ENCODE measurements at regions not wholly inside any gene's neighbourhood (a gene's known extent, or its start where the extent isn't known, plus 50 kb on each side); places are given as distances from the start of the nearest gene placed in this dataset.
A peak's percentile ranks its signal among the peaks of the same experiment; 100 is the strongest.
"Not testable (repeated sequence)": the region's sequence is repeated elsewhere in the genome, so short reads cannot be mapped to it uniquely, and the experiment has no call there.

GRCh38 chr2:88913280-88913679, 221.8 kb downstream of the RPIA start:
- no peak overlapping the region for H3K4me3 ChIP-seq (replicated peaks; ENCODE audit: low read depth, low read length)
- TF ChIP-seq CTCF (IDR thresholded peaks at IDR 0.05; ENCODE audit: low read length, missing control alignments), result no peak
- DNase-seq (ENCODE audit: low read depth), result no peak

DNA sequence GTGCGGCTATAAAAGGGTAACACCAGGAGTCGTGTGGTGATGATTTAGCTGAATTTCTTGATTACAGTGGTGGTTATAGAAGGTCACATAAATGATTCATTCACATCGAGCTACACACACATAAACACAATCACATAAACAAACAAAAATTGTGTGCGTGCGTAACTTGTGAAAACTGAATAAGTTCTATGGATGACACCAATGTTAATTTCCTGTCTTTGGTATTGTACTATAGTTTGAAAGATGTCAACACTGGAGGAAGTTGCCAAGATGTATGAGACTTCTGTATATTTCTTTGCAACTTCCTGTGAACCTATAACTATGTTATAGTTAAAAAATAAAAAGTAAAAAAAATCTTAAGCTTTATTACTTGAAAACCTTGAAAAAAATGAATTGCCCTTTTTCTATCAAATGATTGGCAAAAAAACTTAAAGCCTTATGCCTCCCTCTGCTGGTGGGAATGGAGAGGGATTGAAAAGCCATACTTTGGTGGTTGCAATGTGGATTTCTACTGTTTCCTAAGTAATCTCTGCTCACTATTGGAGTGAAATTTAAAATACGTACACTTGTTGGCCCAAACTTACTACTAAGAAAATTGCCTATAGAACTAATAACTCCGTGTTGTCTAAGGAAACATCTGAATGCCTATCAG, 227.7 kb downstream of the RPIA start:
- peak; percentile 56 for DNase-seq (ENCODE audit: low read depth)
- H3K4me3 ChIP-seq (replicated peaks; ENCODE audit: low read depth, low read length), result no peak overlapping the region
- TF ChIP-seq CTCF (IDR thresholded peaks at IDR 0.05; ENCODE audit: low read length, missing control alignments), result peak; percentile 83

- DNase-seq (ENCODE audit: low read depth); H3K4me3 ChIP-seq (replicated peaks; ENCODE audit: low read depth, low read length): not testable (repeated sequence)
Measured at GRCh38 chr2:88920399-88920798, 228.9 kb downstream of the RPIA start.

GRCh38 chr2:88924533-88924932, 233.1 kb downstream of the RPIA start:
- no peak for TF ChIP-seq CTCF (IDR thresholded peaks at IDR 0.05; ENCODE audit: low read length, missing control alignments)
- DNase-seq (ENCODE audit: low read depth), result no peak

GRCh38 chr2:88925770-88926462, 234.4 kb downstream of the RPIA start:
- no peak for TF ChIP-seq CTCF (IDR thresholded peaks at IDR 0.05; ENCODE audit: low read length, missing control alignments)
- DNase-seq (ENCODE audit: low read depth), result no peak
- no peak overlapping the region for H3K4me3 ChIP-seq (replicated peaks; ENCODE audit: low read depth, low read length)

More at GRCh38 chr2:88924533-88924932, 233.1 kb downstream of the RPIA start:
- no peak overlapping the region for H3K4me3 ChIP-seq (replicated peaks; ENCODE audit: low read depth, low read length)

GRCh38 chr2:88927128-88927527, 235.7 kb downstream of the RPIA start:
- no peak for TF ChIP-seq CTCF (IDR thresholded peaks at IDR 0.05; ENCODE audit: low read length, missing control alignments)
- no peak for DNase-seq (ENCODE audit: low read depth)

GRCh38 chr2:88930659-88931058, 239.2 kb downstream of the RPIA start:
- TF ChIP-seq CTCF (IDR thresholded peaks at IDR 0.05; ENCODE audit: low read length, missing control alignments), result no peak
- DNase-seq (ENCODE audit: low read depth), result no peak
- H3K4me3 ChIP-seq (replicated peaks; ENCODE audit: low read depth, low read length), result no peak overlapping the region

More at GRCh38 chr2:88927128-88927527, 235.7 kb downstream of the RPIA start:
- H3K4me3 ChIP-seq (replicated peaks; ENCODE audit: low read depth, low read length), result no peak overlapping the region
